CD4-positive, CD25-positive, alpha-beta regulatory T cell (primary cell): ENCODE measurements at regions not wholly inside any gene's neighbourhood (a gene's known extent, or its start where the extent isn't known, plus 50 kb on each side); places are given as distances from the start of the nearest gene placed in this dataset.
"Not testable (repeated sequence)": the region's sequence is repeated elsewhere in the genome, so short reads cannot be mapped to it uniquely, and the experiment has no call there.

Experiments used
- ATAC-seq, 2 donors: fragments of 150-1000 bp; cut with Tn5 transposase; one replicate each; pipeline ENCODE4 v1.10.0; 2021; ENCODE audit warnings: low read depth in 2 of 2, moderate number of reproducible peaks in 2 of 2, moderate library complexity in 1 of 2
- DNase-seq, 3 donors: peaks; one replicate each; pipeline versions ENCODE4 v3.0.0 to v3.0.0-alpha.2; 2012 to 2022; ENCODE audit warnings: mixed read lengths in 1 of 3
- H3K27ac ChIP-seq: one replicate; pipeline ENCODE4 v1.7.0; 2013; ENCODE audit warnings: mild to moderate bottlenecking, low read length; ENCODE audit not compliant: insufficient read depth, poor library complexity, severe bottlenecking
- H3K27me3 ChIP-seq: one replicate; pipeline ENCODE4 v1.7.0; 2013; ENCODE audit warnings: low read length; ENCODE audit not compliant: control insufficient read depth, insufficient read depth
- H3K36me3 ChIP-seq: one replicate; pipeline ENCODE4 v1.7.0; 2013; ENCODE audit warnings: mild to moderate bottlenecking, low read length, moderate library complexity; ENCODE audit not compliant: control insufficient read depth, insufficient read depth
- H3K4me1 ChIP-seq: 2 replicates; pipeline ENCODE4 v1.7.0; 2013; ENCODE audit warnings: mild to moderate bottlenecking, low read length; ENCODE audit not compliant: insufficient read depth, control insufficient read depth, poor library complexity, severe bottlenecking
- H3K4me3 ChIP-seq: one replicate; pipeline ENCODE4 v1.7.0; 2013; ENCODE audit warnings: low read depth, mild to moderate bottlenecking, low read length, moderate library complexity
- H3K9me3 ChIP-seq, 2 experiments: 1 replicate in 1 of 2; 2 replicates in 1 of 2; pipeline ENCODE4 v1.7.0; 2013; ENCODE audit warnings: low read length in 2 of 2, mild to moderate bottlenecking in 1 of 2, moderate library complexity in 1 of 2; ENCODE audit not compliant: control insufficient read depth in 2 of 2
- H3K27ac Mint-ChIP-seq, 3 donors: one replicate each; pipeline ENCODE4 v1.8.0; 2020 to 2022; ENCODE audit warnings: mild to moderate bottlenecking in 3 of 3, mixed read lengths in 3 of 3, moderate library complexity in 2 of 3
- H3K27me3 Mint-ChIP-seq: one replicate; pipeline ENCODE4 v1.8.0; 2022; ENCODE audit warnings: mild to moderate bottlenecking, mixed read lengths
- H3K36me3 Mint-ChIP-seq: one replicate; pipeline ENCODE4 v1.8.0; 2020; ENCODE audit warnings: mixed read lengths
- H3K4me1 Mint-ChIP-seq, 4 donors: one replicate each; pipeline ENCODE4 v1.8.0; 2020 to 2022; ENCODE audit warnings: mixed read lengths in 4 of 4, mild to moderate bottlenecking in 1 of 4
- H3K4me3 Mint-ChIP-seq, 4 donors: one replicate each; pipeline ENCODE4 v1.8.0; 2020 to 2022; ENCODE audit warnings: mild to moderate bottlenecking in 4 of 4, mixed read lengths in 4 of 4, moderate library complexity in 3 of 4
- H3K9me3 Mint-ChIP-seq, 7 donors: one replicate each; pipeline ENCODE4 v1.8.0; 2020 to 2022; ENCODE audit warnings: mixed read lengths in 7 of 7, mild to moderate bottlenecking in 3 of 7, moderate library complexity in 2 of 7

DNA sequence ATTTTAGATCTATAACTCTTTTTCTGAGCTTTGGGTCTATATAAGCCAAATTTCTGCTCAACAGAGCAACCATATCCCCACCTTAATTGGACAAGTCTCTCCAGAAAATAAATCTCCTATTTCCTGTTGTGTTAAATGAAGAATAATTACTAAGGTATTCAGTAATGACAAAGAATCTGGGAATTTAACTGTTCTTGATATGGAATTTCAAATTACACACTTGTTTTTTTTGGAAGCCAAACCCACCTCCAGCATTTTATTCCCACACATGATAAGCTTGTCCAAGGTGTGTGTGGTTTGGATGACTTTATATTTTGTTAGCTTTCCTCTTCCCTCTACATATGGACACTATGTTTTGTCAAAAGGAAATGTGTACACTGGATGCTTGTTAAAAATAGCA is 1313.2 kb upstream of the CDH18 start:
- H3K27ac ChIP-seq, H3K4me1 ChIP-seq, H3K27me3 Mint-ChIP-seq, H3K9me3 ChIP-seq, H3K27me3 ChIP-seq, H3K36me3 Mint-ChIP-seq, H3K4me3 ChIP-seq, H3K4me1 Mint-ChIP-seq, DNase-seq, H3K4me3 Mint-ChIP-seq, H3K9me3 Mint-ChIP-seq, H3K27ac Mint-ChIP-seq, H3K36me3 ChIP-seq, ATAC-seq: not testable (repeated sequence)

- H3K36me3 ChIP-seq, H3K9me3 Mint-ChIP-seq, H3K4me1 ChIP-seq, H3K36me3 Mint-ChIP-seq, ATAC-seq, H3K9me3 ChIP-seq, H3K27me3 Mint-ChIP-seq, DNase-seq, H3K4me3 Mint-ChIP-seq, H3K27me3 ChIP-seq, H3K27ac Mint-ChIP-seq, H3K4me3 ChIP-seq, H3K4me1 Mint-ChIP-seq, H3K27ac ChIP-seq: not testable (repeated sequence)
Measured at GRCh38 chr5:21274361-21274760, 1286.4 kb upstream of the CDH18 start.

DNA sequence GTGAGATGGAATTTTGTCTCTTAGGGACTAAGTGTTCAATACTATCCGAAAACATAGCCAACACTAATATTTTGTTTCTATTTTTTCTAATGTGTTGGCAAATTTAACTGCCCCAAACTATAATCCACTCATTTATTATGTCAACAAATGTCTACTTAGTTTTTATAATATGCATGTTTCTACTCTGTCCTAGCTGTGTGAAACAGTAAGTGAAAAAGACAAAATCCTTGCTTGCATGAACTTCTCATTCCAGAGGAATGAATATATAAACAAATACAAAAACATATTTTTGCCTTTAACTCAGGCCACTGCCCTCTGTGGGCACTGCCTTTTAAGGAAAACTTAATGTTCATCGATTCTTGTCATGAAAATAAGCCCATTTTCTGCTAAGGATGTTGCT is 1275.4 kb upstream of the CDH18 start:
- H3K9me3 Mint-ChIP-seq, result peaks cover 0 to 27% (median 10%) of the 10 kb centered on the region in 7 donors
- H3K4me3 ChIP-seq, result no peak overlapping the region
- no peaks in the 10 kb centered on the region for H3K36me3 ChIP-seq
- no peaks in the 10 kb centered on the region for H3K27me3 Mint-ChIP-seq
- no peaks in the 10 kb centered on the region for H3K4me1 ChIP-seq
- no peak overlapping the region for H3K27ac Mint-ChIP-seq
- H3K4me1 Mint-ChIP-seq, result no peaks in the 10 kb centered on the region
- DNase-seq, result no peak
- no peaks in the 10 kb centered on the region for H3K36me3 Mint-ChIP-seq
- H3K4me3 Mint-ChIP-seq, result no peak overlapping the region
- ATAC-seq, result no peak
- no peaks in the 10 kb centered on the region for H3K9me3 ChIP-seq
- H3K27ac ChIP-seq, result no peak overlapping the region
- no peaks in the 10 kb centered on the region for H3K27me3 ChIP-seq

- no peak for DNase-seq
- Mint-ChIP-seq H3K27ac (no peak overlapping the region), H3K27me3 (no peaks in the 10 kb centered on the region), H3K36me3 (no peaks in the 10 kb centered on the region), H3K9me3 (peaks cover 0 to 12% (median 4%) of the 10 kb centered on the region in 7 donors), H3K4me1 (no peaks in the 10 kb centered on the region), H3K4me3 (no peak overlapping the region)
- Histone ChIP-seq H3K9me3 (peaks cover 0 to 2% of the 10 kb centered on the region in 2 experiments), H3K27ac (no peak overlapping the region), H3K36me3 (no peaks in the 10 kb centered on the region), H3K4me3 (no peak overlapping the region), H3K4me1 (no peaks in the 10 kb centered on the region), H3K27me3 (no peaks in the 10 kb centered on the region)
- ATAC-seq, result no peak
Measured at GRCh38 chr5:21254161-21254560, 1266.2 kb upstream of the CDH18 start.

- no peaks in the 10 kb centered on the region for H3K4me1 ChIP-seq
- peaks cover 0 to 16% (median 12%) of the 10 kb centered on the region in 7 donors for H3K9me3 Mint-ChIP-seq
- no peaks in the 10 kb centered on the region for H3K36me3 ChIP-seq
- ATAC-seq (no peak), DNase-seq (no peak)
- no peaks in the 10 kb centered on the region for H3K27me3 ChIP-seq
- no peaks in the 10 kb centered on the region for H3K27me3 Mint-ChIP-seq
- no peak overlapping the region for H3K27ac ChIP-seq
- peaks cover 0 to 2% of the 10 kb centered on the region in 2 experiments for H3K9me3 ChIP-seq
- no peaks in the 10 kb centered on the region for H3K4me1 Mint-ChIP-seq
- no peak overlapping the region for H3K4me3 ChIP-seq
- no peaks in the 10 kb centered on the region for H3K36me3 Mint-ChIP-seq
- no peak overlapping the region for H3K27ac Mint-ChIP-seq
- no peak overlapping the region for H3K4me3 Mint-ChIP-seq
Measured at GRCh38 chr5:21244982-21245381, 1257.0 kb upstream of the CDH18 start.

- DNase-seq, result no peak
- Histone ChIP-seq H3K36me3 (no peaks in the 10 kb centered on the region), H3K27ac (no peak overlapping the region), H3K4me1 (no peaks in the 10 kb centered on the region), H3K27me3 (no peaks in the 10 kb centered on the region), H3K4me3 (no peak overlapping the region), H3K9me3 (peaks cover 2 to 4% of the 10 kb centered on the region in 2 experiments)
- no peak overlapping the region for H3K4me3 Mint-ChIP-seq
- H3K9me3 Mint-ChIP-seq, result peaks cover 2 to 22% (median 7%) of the 10 kb centered on the region in 7 donors
- no peaks in the 10 kb centered on the region for H3K36me3 Mint-ChIP-seq
- no peaks in the 10 kb centered on the region for H3K27me3 Mint-ChIP-seq
- H3K27ac Mint-ChIP-seq, result no peak overlapping the region
- ATAC-seq, result no peak
- no peaks in the 10 kb centered on the region for H3K4me1 Mint-ChIP-seq
Measured at GRCh38 chr5:21238786-21239185, 1250.8 kb upstream of the CDH18 start.

- no peaks in the 10 kb centered on the region for H3K4me1 ChIP-seq
- Mint-ChIP-seq H3K4me1 (no peaks in the 10 kb centered on the region), H3K27me3 (no peaks in the 10 kb centered on the region), H3K4me3 (no peak overlapping the region), H3K9me3 (peaks cover 2 to 16% (median 6%) of the 10 kb centered on the region in 7 donors), H3K36me3 (no peaks in the 10 kb centered on the region), H3K27ac (no peak overlapping the region)
- no peaks in the 10 kb centered on the region for H3K36me3 ChIP-seq
- no peak overlapping the region for H3K27ac ChIP-seq
- no peak overlapping the region for H3K4me3 ChIP-seq
- no peak for DNase-seq
- no peaks in the 10 kb centered on the region for H3K27me3 ChIP-seq
- ATAC-seq, result no peak
- peaks cover 2 to 4% of the 10 kb centered on the region in 2 experiments for H3K9me3 ChIP-seq
Measured at GRCh38 chr5:21237461-21237860, 1249.5 kb upstream of the CDH18 start.

- Mint-ChIP-seq H3K4me1 (no peaks in the 10 kb centered on the region), H3K9me3 (peaks cover under 1 to 14% (median 4%) of the 10 kb centered on the region in 7 donors), H3K36me3 (no peaks in the 10 kb centered on the region), H3K27me3 (no peaks in the 10 kb centered on the region), H3K4me3 (no peak overlapping the region), H3K27ac (no peak overlapping the region)
- Histone ChIP-seq H3K27me3 (no peaks in the 10 kb centered on the region), H3K36me3 (no peaks in the 10 kb centered on the region), H3K27ac (no peak overlapping the region), H3K4me3 (no peak overlapping the region), H3K9me3 (peaks cover 2 to 4% of the 10 kb centered on the region in 2 experiments), H3K4me1 (no peaks in the 10 kb centered on the region)
- DNase-seq (no peak), ATAC-seq (no peak)
Measured at GRCh38 chr5:21236971-21237427, 1249.0 kb upstream of the CDH18 start.
